ENCODE measurements at regions not wholly inside any gene's neighbourhood (a gene's known extent, or its start where the extent isn't known, plus 50 kb on each side); places are given as distances from the start of the nearest gene placed in this dataset.

- Histone ChIP-seq H3K27me3 (replicated peaks in 1 of 4; ENCODE audit: control extremely low read depth in 1 of 4, control insufficient read depth in 3 of 4, insufficient read depth in 4 of 4, low read length in 3 of 4) (no peaks in the 10 kb centered on the region), H4K20me1 (ENCODE audit: control insufficient read depth, insufficient read depth, low read length, poor library complexity, severe bottlenecking) (no peaks in the 10 kb centered on the region), H3K4me1 (ENCODE audit: control insufficient read depth in 2 of 2, insufficient read depth in 2 of 2, low read length in 2 of 2) (peaks cover 5 to 10% of the 10 kb centered on the region in 2 donors), H3K9ac (ENCODE audit: low read length) (no peak overlapping the region), H3K36me3 (replicated peaks in 1 of 2; ENCODE audit: control extremely low read depth in 1 of 2, control insufficient read depth in 1 of 2, extremely low read depth in 1 of 2, insufficient read depth in 2 of 2, low read length in 1 of 2) (no peaks in the 10 kb centered on the region), H3K9me3 (ENCODE audit: control extremely low read depth in 1 of 3, control insufficient read depth in 2 of 3, insufficient read depth in 1 of 3, low read length in 2 of 3) (peaks cover 0 to 10% (median 0%) of the 10 kb centered on the region in 3 donors), H2AFZ (ENCODE audit: insufficient read depth, low read depth, low read length, poor library complexity, severe bottlenecking) (no peak overlapping the region), H3K27ac (ENCODE audit: low read length in 2 of 2) (no peak overlapping the region), H3K4me2 (replicated peaks; ENCODE audit: low read depth, low read length, poor library complexity, severe bottlenecking) (no peak overlapping the region), H3K4me3 (ENCODE audit: control extremely low read depth in 1 of 5, extremely low read depth in 1 of 5, insufficient read depth in 1 of 5, low read depth in 2 of 5, low read length in 4 of 5) (no peak overlapping the region), H3K79me2 (ENCODE audit: control insufficient read depth, insufficient read depth, low read length) (no peaks in the 10 kb centered on the region)
- Mint-ChIP-seq H3K27me3 (no peaks in the 10 kb centered on the region), H3K9me3 (ENCODE audit: insufficient read depth) (no peaks in the 10 kb centered on the region), H3K4me3 (no peak overlapping the region), H3K4me1 (peaks cover 12% of the 10 kb centered on the region), H3K27ac (no peak overlapping the region)
- 97% methylated on average over 10 of the region's 10 CpGs for WGBS (ENCODE audit: insufficient coverage)
- ChIA-PET CTCF (no interaction called here), POLR2A (no interaction called here)
- TF ChIP-seq CTCF (IDR thresholded peaks at IDR 0.05): no peak
- TF ChIP-seq EZH2 (IDR thresholded peaks at IDR 0.05; ENCODE audit: borderline replicate concordance, insufficient read depth, low read depth, low read length, poor library complexity, severe bottlenecking): no peak
- ATAC-seq (ENCODE audit: low read depth) (no peak), DNase-seq (no peak)
- intact Hi-C loops (cut with micrococcal nuclease): no loop called here
These were observed 52.0 kb downstream of the MAGEF1 start for GRCh38 chr3:184659797-184660301.

GRCh38 chr3:184658223-184658928 is 53.5 kb downstream of the MAGEF1 start:
- intact Hi-C loops (cut with micrococcal nuclease): no loop called here
- ChIA-PET CTCF (interaction anchor here (0.6 kb wide), 1 partner anchor 18 kb away, joined by 3 read pairs; no protein-coding TSS in a partner anchor), POLR2A (no interaction called here)
- H3K27ac ChIP-seq (ENCODE audit: low read length in 2 of 2): no peak overlapping the region
- WGBS (ENCODE audit: insufficient coverage): 92% methylated on average over 7 of the region's 10 CpGs
- no peak overlapping the region for H3K9ac ChIP-seq (ENCODE audit: low read length)
- H3K9me3 ChIP-seq (ENCODE audit: control extremely low read depth in 1 of 3, control insufficient read depth in 2 of 3, insufficient read depth in 1 of 3, low read length in 2 of 3): peaks cover 0 to 13% (median 0%) of the 10 kb centered on the region in 3 donors
- Mint-ChIP-seq H3K4me1 (peaks cover 4% of the 10 kb centered on the region), H3K9me3 (ENCODE audit: insufficient read depth) (no peaks in the 10 kb centered on the region), H3K27ac (no peak overlapping the region), H3K27me3 (no peaks in the 10 kb centered on the region), H3K4me3 (no peak overlapping the region)
- H3K4me2 ChIP-seq (replicated peaks; ENCODE audit: low read depth, low read length, poor library complexity, severe bottlenecking): no peak overlapping the region
- no peak overlapping the region for H3K4me3 ChIP-seq (ENCODE audit: control extremely low read depth in 1 of 5, extremely low read depth in 1 of 5, insufficient read depth in 1 of 5, low read depth in 2 of 5, low read length in 4 of 5)
- no peaks in the 10 kb centered on the region for H4K20me1 ChIP-seq (ENCODE audit: control insufficient read depth, insufficient read depth, low read length, poor library complexity, severe bottlenecking)
- no peak for TF ChIP-seq CTCF (IDR thresholded peaks at IDR 0.05)
- no peak for TF ChIP-seq EZH2 (IDR thresholded peaks at IDR 0.05; ENCODE audit: borderline replicate concordance, insufficient read depth, low read depth, low read length, poor library complexity, severe bottlenecking)
- no peak for ATAC-seq (ENCODE audit: low read depth)
- H3K36me3 ChIP-seq (replicated peaks in 1 of 2; ENCODE audit: control extremely low read depth in 1 of 2, control insufficient read depth in 1 of 2, extremely low read depth in 1 of 2, insufficient read depth in 2 of 2, low read length in 1 of 2): no peaks in the 10 kb centered on the region
- no peak overlapping the region for H2AFZ ChIP-seq (ENCODE audit: insufficient read depth, low read depth, low read length, poor library complexity, severe bottlenecking)
- peaks cover 0 to 2% (median 0%) of the 10 kb centered on the region in 4 experiments for H3K27me3 ChIP-seq (replicated peaks in 1 of 4; ENCODE audit: control extremely low read depth in 1 of 4, control insufficient read depth in 3 of 4, insufficient read depth in 4 of 4, low read length in 3 of 4)
- H3K79me2 ChIP-seq (ENCODE audit: control insufficient read depth, insufficient read depth, low read length): no peaks in the 10 kb centered on the region
- no peaks in the 10 kb centered on the region for H3K4me1 ChIP-seq (ENCODE audit: control insufficient read depth in 2 of 2, insufficient read depth in 2 of 2, low read length in 2 of 2)
- no peak for DNase-seq

Measured in B cell (primary cell).